HFF-Myc (cell line): ENCODE measurements at regions not wholly inside any gene's neighbourhood (a gene's known extent, or its start where the extent isn't known, plus 50 kb on each side); places are given as distances from the start of the nearest gene placed in this dataset.

Experiments used
- DNase-seq: peaks from one replicate; pipeline ENCODE4 v3.0.0-alpha.2; 2011; ENCODE audit warnings: low read depth; ENCODE audit errors: extremely low read depth
- H3K4me3 ChIP-seq: replicated peaks from 2 replicates; pipeline ENCODE4 v1.5.1; 2011; ENCODE audit warnings: low read depth, mild to moderate bottlenecking, control low read depth, low read length
- TF ChIP-seq, protein P1 (sequence below): IDR thresholded peaks from 2 replicates; pipeline ENCODE4 v1.5.1; 2012; ENCODE audit warnings: mild to moderate bottlenecking, low read depth, low read length, control low read depth; ENCODE audit errors: missing control alignments

- DNase-seq: no peak
- H3K4me3 ChIP-seq: no peak overlapping the region
- TF ChIP-seq, protein P1, sequence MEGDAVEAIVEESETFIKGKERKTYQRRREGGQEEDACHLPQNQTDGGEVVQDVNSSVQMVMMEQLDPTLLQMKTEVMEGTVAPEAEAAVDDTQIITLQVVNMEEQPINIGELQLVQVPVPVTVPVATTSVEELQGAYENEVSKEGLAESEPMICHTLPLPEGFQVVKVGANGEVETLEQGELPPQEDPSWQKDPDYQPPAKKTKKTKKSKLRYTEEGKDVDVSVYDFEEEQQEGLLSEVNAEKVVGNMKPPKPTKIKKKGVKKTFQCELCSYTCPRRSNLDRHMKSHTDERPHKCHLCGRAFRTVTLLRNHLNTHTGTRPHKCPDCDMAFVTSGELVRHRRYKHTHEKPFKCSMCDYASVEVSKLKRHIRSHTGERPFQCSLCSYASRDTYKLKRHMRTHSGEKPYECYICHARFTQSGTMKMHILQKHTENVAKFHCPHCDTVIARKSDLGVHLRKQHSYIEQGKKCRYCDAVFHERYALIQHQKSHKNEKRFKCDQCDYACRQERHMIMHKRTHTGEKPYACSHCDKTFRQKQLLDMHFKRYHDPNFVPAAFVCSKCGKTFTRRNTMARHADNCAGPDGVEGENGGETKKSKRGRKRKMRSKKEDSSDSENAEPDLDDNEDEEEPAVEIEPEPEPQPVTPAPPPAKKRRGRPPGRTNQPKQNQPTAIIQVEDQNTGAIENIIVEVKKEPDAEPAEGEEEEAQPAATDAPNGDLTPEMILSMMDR: no peak
Observed at GRCh38 chr13:53781941-53782340, 753.3 kb downstream of the OLFM4 start.

DNA sequence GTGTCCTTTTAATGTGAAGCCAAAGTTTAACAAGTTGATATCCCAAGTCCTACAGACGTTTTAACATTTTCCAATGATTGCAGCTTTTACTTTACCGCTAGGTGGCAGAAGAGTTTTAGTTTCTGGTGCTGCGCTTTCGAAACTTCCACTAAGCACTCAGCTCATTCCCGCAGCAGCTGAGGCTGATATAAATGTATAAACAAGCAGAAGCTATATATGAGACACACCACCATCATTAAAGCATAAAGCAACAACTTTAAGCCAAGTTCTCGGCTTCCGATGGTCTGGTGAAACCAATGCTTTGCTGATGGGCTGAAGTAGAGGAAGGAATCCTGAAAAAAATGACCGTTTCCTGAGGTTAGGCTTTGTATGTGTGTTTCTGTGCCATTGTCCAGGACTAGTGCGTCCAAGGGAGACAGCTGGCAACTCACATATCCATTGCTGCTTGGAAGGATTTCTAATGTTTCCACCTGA is 753.9 kb downstream of the OLFM4 start:
- no peak overlapping the region for H3K4me3 ChIP-seq
- peak; percentile 4 for DNase-seq
- TF ChIP-seq, protein P1: peak; percentile 52

GRCh38 chr13:53783471-53783870 is 754.9 kb downstream of the OLFM4 start:
- TF ChIP-seq, protein P1: no peak
- no peak overlapping the region for H3K4me3 ChIP-seq
- DNase-seq: no peak

DNA sequence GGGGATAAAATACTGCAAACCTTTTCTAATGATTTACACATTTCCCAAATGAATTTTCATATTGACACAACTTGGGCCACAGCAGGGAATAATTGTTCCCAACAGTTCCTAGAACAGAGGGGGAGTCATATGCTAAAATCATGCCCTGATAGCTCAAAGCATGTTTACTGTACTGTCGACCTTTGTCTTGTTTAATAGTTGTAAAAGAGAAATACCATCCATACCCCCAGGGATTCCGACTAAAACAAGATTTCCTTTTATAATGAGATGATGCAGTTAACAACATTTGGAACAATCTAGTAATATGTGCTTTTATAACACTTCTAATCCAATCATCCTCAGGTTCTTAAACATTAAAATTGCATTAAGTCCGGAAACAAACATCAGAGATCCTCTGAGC is 759.7 kb downstream of the OLFM4 start:
- DNase-seq: no peak
- no peak overlapping the region for H3K4me3 ChIP-seq
- TF ChIP-seq, protein P1: no peak

GRCh38 chr13:53800011-53800410 is 771.4 kb downstream of the OLFM4 start:
- H3K4me3 ChIP-seq: no peak overlapping the region
- TF ChIP-seq, protein P1: no peak

GRCh38 chr13:53807251-53807834 is 778.7 kb downstream of the OLFM4 start:
- DNase-seq: no peak
- TF ChIP-seq, protein P1: no peak
- no peak overlapping the region for H3K4me3 ChIP-seq

More at GRCh38 chr13:53800011-53800410, 771.4 kb downstream of the OLFM4 start:
- no peak for DNase-seq

DNA sequence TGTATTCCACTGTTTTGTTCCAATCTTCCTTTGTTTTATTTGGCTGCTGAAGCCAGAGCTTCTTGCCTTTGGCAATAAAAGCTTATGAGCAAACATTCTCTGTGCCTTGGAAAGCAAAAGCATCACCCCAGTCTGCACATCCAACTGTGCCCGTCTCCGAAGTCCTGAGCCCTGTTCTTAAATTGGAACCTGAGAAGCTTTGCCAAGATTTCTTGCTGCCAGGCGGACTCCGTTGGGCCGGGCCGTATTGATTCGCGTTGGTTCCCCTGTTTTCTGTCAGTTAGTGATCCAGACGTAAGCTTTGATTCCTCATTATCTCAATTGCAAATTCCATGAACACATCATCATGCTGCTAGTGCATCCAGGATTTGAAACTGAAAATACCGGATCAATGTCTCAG is 793.0 kb downstream of the OLFM4 start:
- no peak overlapping the region for H3K4me3 ChIP-seq
- TF ChIP-seq, protein P1: no peak
- no peak for DNase-seq
